ENCODE measurements at regions not wholly inside any gene's neighbourhood (a gene's known extent, or its start where the extent isn't known, plus 50 kb on each side); places are given as distances from the start of the nearest gene placed in this dataset.

DNA sequence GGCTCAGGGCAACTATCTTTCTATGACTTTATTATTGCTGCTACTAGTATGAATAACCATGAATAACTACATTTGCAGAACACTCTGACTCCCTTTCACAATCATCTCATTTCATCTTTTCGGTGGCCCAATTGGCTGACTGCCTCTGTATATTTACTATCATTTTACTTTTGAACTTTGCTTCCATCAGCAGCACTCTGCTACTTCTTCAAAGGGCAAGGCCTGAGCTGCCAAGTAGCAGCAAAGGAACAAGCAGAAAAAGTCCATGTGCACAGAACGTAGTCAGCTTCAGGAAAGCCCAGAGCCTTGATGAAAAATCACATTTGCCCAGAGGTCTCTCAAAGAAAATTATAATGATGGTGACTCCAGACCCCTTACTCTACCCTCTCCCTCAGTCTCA, 214.5 kb upstream of the PUM3 start:
- Mint-ChIP-seq H3K4me1 (no peaks in the 10 kb centered on the region), H3K27ac (no peak overlapping the region), H3K9me3 (peaks cover 0 to 3% (median 0%) of the 10 kb centered on the region in 3 donors), H3K4me3 (no peak overlapping the region), H3K36me3 (no peaks in the 10 kb centered on the region), H3K27me3 (peaks cover 0 to 5% of the 10 kb centered on the region in 2 donors)
- Histone ChIP-seq H3K36me3 (ENCODE audit: control insufficient read depth in 2 of 2, extremely low read depth in 1 of 2, insufficient read depth in 1 of 2, low read length in 1 of 2) (no peaks in the 10 kb centered on the region), H3K4me1 (ENCODE audit: control insufficient read depth in 1 of 2, extremely low read depth in 1 of 2, insufficient read depth in 2 of 2, low read length in 2 of 2) (no peaks in the 10 kb centered on the region), H3K4me3 (ENCODE audit: control insufficient read depth in 1 of 2, extremely low read depth in 1 of 2, low read length in 1 of 2) (no peak overlapping the region), H3K9me3 (no peaks in the 10 kb centered on the region), H3K27me3 (replicated peaks in 1 of 2; ENCODE audit: control insufficient read depth in 2 of 2, extremely low read depth in 1 of 2, insufficient read depth in 2 of 2, low read length in 1 of 2) (peaks cover 0 to 2% of the 10 kb centered on the region in 2 experiments), H3K27ac (ENCODE audit: low read length) (no peak overlapping the region)
- CTCF ChIA-PET: no interaction called here
- no peak for ATAC-seq (replicated peaks in 1 of 4)
- POLR2A ChIA-PET: no interaction called here
- 69% methylated on average over 2 of the region's 2 CpGs for WGBS (ENCODE audit: insufficient coverage)
- DNase-seq: no peak

GRCh38 chr9:3054017-3054586, 210.2 kb upstream of the PUM3 start:
- ChIA-PET CTCF (no interaction called here), POLR2A (no interaction called here)
- peaks cover 0 to 5% of the 10 kb centered on the region in 2 donors for H3K27me3 Mint-ChIP-seq
- H3K9me3 ChIP-seq: no peaks in the 10 kb centered on the region
- H3K9me3 Mint-ChIP-seq: peaks cover 0 to 3% (median 3%) of the 10 kb centered on the region in 3 donors
- H3K27me3 ChIP-seq (replicated peaks in 1 of 2; ENCODE audit: control insufficient read depth in 2 of 2, extremely low read depth in 1 of 2, insufficient read depth in 2 of 2, low read length in 1 of 2): peaks cover 0 to 2% of the 10 kb centered on the region in 2 experiments
- no peaks in the 10 kb centered on the region for H3K36me3 Mint-ChIP-seq
- ATAC-seq (replicated peaks in 1 of 4) (no peak), DNase-seq (no peak)
- no peaks in the 10 kb centered on the region for H3K36me3 ChIP-seq (ENCODE audit: control insufficient read depth in 2 of 2, extremely low read depth in 1 of 2, insufficient read depth in 1 of 2, low read length in 1 of 2)
- H3K4me3 ChIP-seq (ENCODE audit: control insufficient read depth in 1 of 2, extremely low read depth in 1 of 2, low read length in 1 of 2): no peak overlapping the region
- H3K4me1 Mint-ChIP-seq: no peaks in the 10 kb centered on the region
- no peak overlapping the region for H3K27ac Mint-ChIP-seq
- no peak overlapping the region for H3K4me3 Mint-ChIP-seq
- H3K27ac ChIP-seq (ENCODE audit: low read length): no peak overlapping the region
- WGBS (ENCODE audit: insufficient coverage): 92% methylated on average over 5 of the region's 6 CpGs
- H3K4me1 ChIP-seq (ENCODE audit: control insufficient read depth in 1 of 2, extremely low read depth in 1 of 2, insufficient read depth in 2 of 2, low read length in 2 of 2): no peaks in the 10 kb centered on the region

DNA sequence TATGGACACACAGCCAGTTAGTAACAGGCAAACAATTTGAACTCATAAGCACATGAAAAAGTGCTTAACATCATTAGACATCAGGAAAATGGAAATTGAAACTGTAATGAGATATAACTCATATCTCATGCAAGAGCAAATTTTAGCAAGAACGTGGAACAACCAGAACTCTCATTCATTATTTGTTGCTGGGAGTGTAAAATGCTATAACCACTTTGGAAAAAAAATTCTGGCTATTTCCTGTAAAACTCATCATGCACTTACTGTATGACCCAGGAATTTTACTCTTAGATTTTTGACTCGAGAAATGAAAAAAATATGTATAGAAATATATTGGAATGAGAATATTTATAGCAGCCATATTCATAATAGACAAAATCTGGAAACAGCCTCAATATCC, 205.7 kb upstream of the PUM3 start:
- H3K36me3 Mint-ChIP-seq: no peaks in the 10 kb centered on the region
- no peaks in the 10 kb centered on the region for H3K27me3 Mint-ChIP-seq
- Histone ChIP-seq H3K4me3 (ENCODE audit: control insufficient read depth in 1 of 2, extremely low read depth in 1 of 2, low read length in 1 of 2) (no peak overlapping the region), H3K27ac (ENCODE audit: low read length) (no peak overlapping the region), H3K4me1 (ENCODE audit: control insufficient read depth in 1 of 2, extremely low read depth in 1 of 2, insufficient read depth in 2 of 2, low read length in 2 of 2) (no peaks in the 10 kb centered on the region), H3K36me3 (ENCODE audit: control insufficient read depth in 2 of 2, extremely low read depth in 1 of 2, insufficient read depth in 1 of 2, low read length in 1 of 2) (no peaks in the 10 kb centered on the region), H3K9me3 (no peaks in the 10 kb centered on the region), H3K27me3 (replicated peaks in 1 of 2; ENCODE audit: control insufficient read depth in 2 of 2, extremely low read depth in 1 of 2, insufficient read depth in 2 of 2, low read length in 1 of 2) (no peaks in the 10 kb centered on the region)
- no CpG with 5 or more reads among the region's 2 CpGs for WGBS (ENCODE audit: insufficient coverage)
- POLR2A ChIA-PET: no interaction called here
- no peak overlapping the region for H3K4me3 Mint-ChIP-seq
- H3K27ac Mint-ChIP-seq: no peak overlapping the region
- ATAC-seq (replicated peaks in 1 of 4) (no peak), DNase-seq (no peak)
- H3K9me3 Mint-ChIP-seq: peaks cover 0 to 3% (median 3%) of the 10 kb centered on the region in 3 donors
- no peaks in the 10 kb centered on the region for H3K4me1 Mint-ChIP-seq
- CTCF ChIA-PET: no interaction called here

DNA sequence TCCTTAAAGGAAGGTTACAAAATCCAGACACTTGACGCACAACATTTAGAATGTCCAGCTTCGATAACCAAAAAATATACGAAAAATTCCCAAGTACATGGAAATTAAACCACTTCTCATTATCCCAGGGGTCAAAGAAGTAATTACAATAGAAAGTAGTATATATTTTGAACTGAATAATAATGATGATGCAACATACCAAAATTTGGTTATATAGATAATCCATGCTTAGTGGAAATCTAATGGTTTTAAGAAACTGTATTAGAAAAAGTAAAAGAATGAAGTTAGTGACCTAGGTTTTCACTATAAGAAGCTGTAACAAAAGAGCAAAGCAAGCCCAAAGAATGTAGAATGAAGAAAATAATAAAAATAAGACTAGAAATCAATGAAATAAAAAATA, 204.0 kb upstream of the PUM3 start:
- ChIA-PET CTCF (no interaction called here), POLR2A (no interaction called here)
- H3K27me3 Mint-ChIP-seq: no peaks in the 10 kb centered on the region

GRCh38 chr9:3045153-3045552, 201.3 kb upstream of the PUM3 start:
- ATAC-seq (replicated peaks in 1 of 4): no peak
- DNase-seq: no peak
- Histone ChIP-seq H3K4me3 (ENCODE audit: control insufficient read depth in 1 of 2, extremely low read depth in 1 of 2, low read length in 1 of 2) (no peak overlapping the region), H3K27me3 (replicated peaks in 1 of 2; ENCODE audit: control insufficient read depth in 2 of 2, extremely low read depth in 1 of 2, insufficient read depth in 2 of 2, low read length in 1 of 2) (no peaks in the 10 kb centered on the region), H3K9me3 (no peaks in the 10 kb centered on the region), H3K27ac (ENCODE audit: low read length) (no peak overlapping the region), H3K36me3 (ENCODE audit: control insufficient read depth in 2 of 2, extremely low read depth in 1 of 2, insufficient read depth in 1 of 2, low read length in 1 of 2) (no peaks in the 10 kb centered on the region), H3K4me1 (ENCODE audit: control insufficient read depth in 1 of 2, extremely low read depth in 1 of 2, insufficient read depth in 2 of 2, low read length in 2 of 2) (no peaks in the 10 kb centered on the region)
- Mint-ChIP-seq H3K9me3 (no peaks in the 10 kb centered on the region), H3K27ac (no peak overlapping the region), H3K36me3 (no peaks in the 10 kb centered on the region), H3K4me3 (no peak overlapping the region), H3K27me3 (no peaks in the 10 kb centered on the region), H3K4me1 (no peaks in the 10 kb centered on the region)
- CTCF ChIA-PET: interaction anchor here in 1 of 2 donors (0.7 kb wide), 1 partner anchor 188 kb away, joined by 4 read pairs; no protein-coding TSS in a partner anchor
- POLR2A ChIA-PET: no interaction called here
- no CpG with 5 or more reads among the region's 1 CpG for WGBS (ENCODE audit: insufficient coverage)

More for the DNA sequence above, 204.0 kb upstream of the PUM3 start:
- no peaks in the 10 kb centered on the region for H3K9me3 ChIP-seq
- Mint-ChIP-seq H3K4me3 (no peak overlapping the region), H3K36me3 (no peaks in the 10 kb centered on the region), H3K27ac (no peak overlapping the region), H3K4me1 (no peaks in the 10 kb centered on the region), H3K9me3 (peaks cover 0 to 3% (median 0%) of the 10 kb centered on the region in 3 donors)
- no peaks in the 10 kb centered on the region for H3K27me3 ChIP-seq (replicated peaks in 1 of 2; ENCODE audit: control insufficient read depth in 2 of 2, extremely low read depth in 1 of 2, insufficient read depth in 2 of 2, low read length in 1 of 2)
- H3K27ac ChIP-seq (ENCODE audit: low read length): no peak overlapping the region
- no peak overlapping the region for H3K4me3 ChIP-seq (ENCODE audit: control insufficient read depth in 1 of 2, extremely low read depth in 1 of 2, low read length in 1 of 2)
- H3K36me3 ChIP-seq (ENCODE audit: control insufficient read depth in 2 of 2, extremely low read depth in 1 of 2, insufficient read depth in 1 of 2, low read length in 1 of 2): no peaks in the 10 kb centered on the region
- ATAC-seq (replicated peaks in 1 of 4): no peak
- no peak for DNase-seq
- no peaks in the 10 kb centered on the region for H3K4me1 ChIP-seq (ENCODE audit: control insufficient read depth in 1 of 2, extremely low read depth in 1 of 2, insufficient read depth in 2 of 2, low read length in 2 of 2)
- no CpG with 5 or more reads among the region's 3 CpGs for WGBS (ENCODE audit: insufficient coverage)

DNA sequence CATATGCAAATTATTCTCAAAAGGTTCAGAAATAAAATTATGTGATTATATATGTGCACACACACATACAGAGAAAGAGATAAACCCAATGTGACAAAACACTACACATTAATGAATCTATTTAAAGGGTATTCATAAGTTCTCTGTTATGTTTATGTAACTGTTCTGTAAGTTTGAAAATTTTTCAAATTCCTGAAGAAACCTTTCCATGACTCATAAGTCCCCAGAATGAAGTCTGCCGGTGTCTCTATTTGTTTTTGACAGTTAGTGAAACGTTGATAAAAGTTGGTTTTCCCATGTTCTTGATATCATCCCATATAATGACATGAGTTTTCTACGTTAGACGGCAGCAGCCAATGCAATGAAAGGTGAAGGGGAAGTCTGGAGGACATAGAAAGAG, 199.5 kb upstream of the PUM3 start:
- Mint-ChIP-seq H3K4me1 (no peaks in the 10 kb centered on the region), H3K9me3 (no peaks in the 10 kb centered on the region), H3K4me3 (no peak overlapping the region), H3K27me3 (no peaks in the 10 kb centered on the region), H3K36me3 (no peaks in the 10 kb centered on the region), H3K27ac (no peak overlapping the region)
- Histone ChIP-seq H3K36me3 (ENCODE audit: control insufficient read depth in 2 of 2, extremely low read depth in 1 of 2, insufficient read depth in 1 of 2, low read length in 1 of 2) (no peaks in the 10 kb centered on the region), H3K27ac (ENCODE audit: low read length) (no peak overlapping the region), H3K4me1 (ENCODE audit: control insufficient read depth in 1 of 2, extremely low read depth in 1 of 2, insufficient read depth in 2 of 2, low read length in 2 of 2) (no peaks in the 10 kb centered on the region), H3K4me3 (ENCODE audit: control insufficient read depth in 1 of 2, extremely low read depth in 1 of 2, low read length in 1 of 2) (no peak overlapping the region), H3K9me3 (no peaks in the 10 kb centered on the region), H3K27me3 (replicated peaks in 1 of 2; ENCODE audit: control insufficient read depth in 2 of 2, extremely low read depth in 1 of 2, insufficient read depth in 2 of 2, low read length in 1 of 2) (no peaks in the 10 kb centered on the region)
- ChIA-PET CTCF (no interaction called here), POLR2A (no interaction called here)
- DNase-seq: no peak
- no CpG with 5 or more reads among the region's 4 CpGs for WGBS (ENCODE audit: insufficient coverage)
- no peak for ATAC-seq (replicated peaks in 1 of 4)

DNA sequence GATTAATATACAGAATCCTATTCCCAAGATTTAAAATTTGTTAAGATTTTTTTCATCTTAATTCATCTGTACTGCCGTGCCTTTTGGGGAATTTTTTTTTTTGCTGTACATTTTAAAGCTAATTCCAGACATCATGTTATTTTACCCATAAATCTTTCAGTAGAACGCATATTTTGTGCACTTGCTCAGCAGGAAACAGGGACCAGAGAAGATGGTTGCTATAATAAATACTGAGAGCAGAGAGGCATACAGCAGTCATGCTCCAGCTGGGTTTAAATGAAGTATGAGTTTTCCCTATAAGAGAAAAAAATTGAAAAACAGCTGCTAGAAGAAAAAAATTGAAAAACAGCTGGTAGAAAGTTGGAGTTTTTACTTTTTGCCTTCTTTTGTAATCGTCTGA, 196.9 kb upstream of the PUM3 start:
- no peaks in the 10 kb centered on the region for H3K4me1 ChIP-seq (ENCODE audit: control insufficient read depth in 1 of 2, extremely low read depth in 1 of 2, insufficient read depth in 2 of 2, low read length in 2 of 2)
- H3K4me3 Mint-ChIP-seq: no peak overlapping the region
- POLR2A ChIA-PET: no interaction called here
- H3K27me3 ChIP-seq (replicated peaks in 1 of 2; ENCODE audit: control insufficient read depth in 2 of 2, extremely low read depth in 1 of 2, insufficient read depth in 2 of 2, low read length in 1 of 2): no peaks in the 10 kb centered on the region
- H3K27me3 Mint-ChIP-seq: peaks cover 0 to 5% of the 10 kb centered on the region in 2 donors
- no peak overlapping the region for H3K27ac ChIP-seq (ENCODE audit: low read length)
- H3K36me3 ChIP-seq (ENCODE audit: control insufficient read depth in 2 of 2, extremely low read depth in 1 of 2, insufficient read depth in 1 of 2, low read length in 1 of 2): no peaks in the 10 kb centered on the region
- no CpG with 5 or more reads among the region's 3 CpGs for WGBS (ENCODE audit: insufficient coverage)
- DNase-seq (no peak), ATAC-seq (replicated peaks in 1 of 4) (no peak)
- no peak overlapping the region for H3K4me3 ChIP-seq (ENCODE audit: control insufficient read depth in 1 of 2, extremely low read depth in 1 of 2, low read length in 1 of 2)
- H3K27ac Mint-ChIP-seq: no peak overlapping the region
- no peaks in the 10 kb centered on the region for H3K9me3 Mint-ChIP-seq
- H3K9me3 ChIP-seq: no peaks in the 10 kb centered on the region
- no peaks in the 10 kb centered on the region for H3K4me1 Mint-ChIP-seq
- CTCF ChIA-PET: no interaction called here
- no peaks in the 10 kb centered on the region for H3K36me3 Mint-ChIP-seq

All from T-cell (primary cell).